K562 (cell line): ENCODE measurements at regions not wholly inside any gene's neighbourhood (a gene's known extent, or its start where the extent isn't known, plus 50 kb on each side); places are given as distances from the start of the nearest gene placed in this dataset.

ENCODE experiments used
- ELF1 ChIP-seq: fragments of 200-800 bp; sonication (Bioruptor generic); IDR thresholded peaks from 2 replicates; pipeline ENCODE4 v1.6.1; 2016; ENCODE audit warnings: missing genetic modification characterization, missing compliant biosample characterization
- POLR3A ChIP-seq: IDR thresholded peaks from 2 replicates; pipeline ENCODE4 v1.6.1; 2011; ENCODE audit warnings: borderline replicate concordance, mild to moderate bottlenecking, moderate library complexity; ENCODE audit not compliant: insufficient read length, insufficient read depth; ENCODE audit errors: extremely low read depth
- ZNF518B ChIP-seq: fragments of 250-450 bp; sonication (Bioruptor Pico); IDR thresholded peaks from 2 replicates; pipeline ENCODE4 v1.5.0; 2021; ENCODE audit warnings: mild to moderate bottlenecking, moderate library complexity
- TF ChIP-seq, protein P1 (sequence below): fragments of 450-650 bp; IDR thresholded peaks from 2 replicates; pipeline ENCODE4 v1.6.1; 2016; ENCODE audit warnings: mild to moderate bottlenecking, moderate library complexity

GRCh38 chr7:69398986-69399385, 199.3 kb upstream of the AUTS2 start (continued):
- TF ChIP-seq ZNF518B (CRISPR knock-in tag): no peak
- TF ChIP-seq ELF1 (tag): no peak
- no peak for TF ChIP-seq POLR3A
- TF ChIP-seq, protein P1, sequence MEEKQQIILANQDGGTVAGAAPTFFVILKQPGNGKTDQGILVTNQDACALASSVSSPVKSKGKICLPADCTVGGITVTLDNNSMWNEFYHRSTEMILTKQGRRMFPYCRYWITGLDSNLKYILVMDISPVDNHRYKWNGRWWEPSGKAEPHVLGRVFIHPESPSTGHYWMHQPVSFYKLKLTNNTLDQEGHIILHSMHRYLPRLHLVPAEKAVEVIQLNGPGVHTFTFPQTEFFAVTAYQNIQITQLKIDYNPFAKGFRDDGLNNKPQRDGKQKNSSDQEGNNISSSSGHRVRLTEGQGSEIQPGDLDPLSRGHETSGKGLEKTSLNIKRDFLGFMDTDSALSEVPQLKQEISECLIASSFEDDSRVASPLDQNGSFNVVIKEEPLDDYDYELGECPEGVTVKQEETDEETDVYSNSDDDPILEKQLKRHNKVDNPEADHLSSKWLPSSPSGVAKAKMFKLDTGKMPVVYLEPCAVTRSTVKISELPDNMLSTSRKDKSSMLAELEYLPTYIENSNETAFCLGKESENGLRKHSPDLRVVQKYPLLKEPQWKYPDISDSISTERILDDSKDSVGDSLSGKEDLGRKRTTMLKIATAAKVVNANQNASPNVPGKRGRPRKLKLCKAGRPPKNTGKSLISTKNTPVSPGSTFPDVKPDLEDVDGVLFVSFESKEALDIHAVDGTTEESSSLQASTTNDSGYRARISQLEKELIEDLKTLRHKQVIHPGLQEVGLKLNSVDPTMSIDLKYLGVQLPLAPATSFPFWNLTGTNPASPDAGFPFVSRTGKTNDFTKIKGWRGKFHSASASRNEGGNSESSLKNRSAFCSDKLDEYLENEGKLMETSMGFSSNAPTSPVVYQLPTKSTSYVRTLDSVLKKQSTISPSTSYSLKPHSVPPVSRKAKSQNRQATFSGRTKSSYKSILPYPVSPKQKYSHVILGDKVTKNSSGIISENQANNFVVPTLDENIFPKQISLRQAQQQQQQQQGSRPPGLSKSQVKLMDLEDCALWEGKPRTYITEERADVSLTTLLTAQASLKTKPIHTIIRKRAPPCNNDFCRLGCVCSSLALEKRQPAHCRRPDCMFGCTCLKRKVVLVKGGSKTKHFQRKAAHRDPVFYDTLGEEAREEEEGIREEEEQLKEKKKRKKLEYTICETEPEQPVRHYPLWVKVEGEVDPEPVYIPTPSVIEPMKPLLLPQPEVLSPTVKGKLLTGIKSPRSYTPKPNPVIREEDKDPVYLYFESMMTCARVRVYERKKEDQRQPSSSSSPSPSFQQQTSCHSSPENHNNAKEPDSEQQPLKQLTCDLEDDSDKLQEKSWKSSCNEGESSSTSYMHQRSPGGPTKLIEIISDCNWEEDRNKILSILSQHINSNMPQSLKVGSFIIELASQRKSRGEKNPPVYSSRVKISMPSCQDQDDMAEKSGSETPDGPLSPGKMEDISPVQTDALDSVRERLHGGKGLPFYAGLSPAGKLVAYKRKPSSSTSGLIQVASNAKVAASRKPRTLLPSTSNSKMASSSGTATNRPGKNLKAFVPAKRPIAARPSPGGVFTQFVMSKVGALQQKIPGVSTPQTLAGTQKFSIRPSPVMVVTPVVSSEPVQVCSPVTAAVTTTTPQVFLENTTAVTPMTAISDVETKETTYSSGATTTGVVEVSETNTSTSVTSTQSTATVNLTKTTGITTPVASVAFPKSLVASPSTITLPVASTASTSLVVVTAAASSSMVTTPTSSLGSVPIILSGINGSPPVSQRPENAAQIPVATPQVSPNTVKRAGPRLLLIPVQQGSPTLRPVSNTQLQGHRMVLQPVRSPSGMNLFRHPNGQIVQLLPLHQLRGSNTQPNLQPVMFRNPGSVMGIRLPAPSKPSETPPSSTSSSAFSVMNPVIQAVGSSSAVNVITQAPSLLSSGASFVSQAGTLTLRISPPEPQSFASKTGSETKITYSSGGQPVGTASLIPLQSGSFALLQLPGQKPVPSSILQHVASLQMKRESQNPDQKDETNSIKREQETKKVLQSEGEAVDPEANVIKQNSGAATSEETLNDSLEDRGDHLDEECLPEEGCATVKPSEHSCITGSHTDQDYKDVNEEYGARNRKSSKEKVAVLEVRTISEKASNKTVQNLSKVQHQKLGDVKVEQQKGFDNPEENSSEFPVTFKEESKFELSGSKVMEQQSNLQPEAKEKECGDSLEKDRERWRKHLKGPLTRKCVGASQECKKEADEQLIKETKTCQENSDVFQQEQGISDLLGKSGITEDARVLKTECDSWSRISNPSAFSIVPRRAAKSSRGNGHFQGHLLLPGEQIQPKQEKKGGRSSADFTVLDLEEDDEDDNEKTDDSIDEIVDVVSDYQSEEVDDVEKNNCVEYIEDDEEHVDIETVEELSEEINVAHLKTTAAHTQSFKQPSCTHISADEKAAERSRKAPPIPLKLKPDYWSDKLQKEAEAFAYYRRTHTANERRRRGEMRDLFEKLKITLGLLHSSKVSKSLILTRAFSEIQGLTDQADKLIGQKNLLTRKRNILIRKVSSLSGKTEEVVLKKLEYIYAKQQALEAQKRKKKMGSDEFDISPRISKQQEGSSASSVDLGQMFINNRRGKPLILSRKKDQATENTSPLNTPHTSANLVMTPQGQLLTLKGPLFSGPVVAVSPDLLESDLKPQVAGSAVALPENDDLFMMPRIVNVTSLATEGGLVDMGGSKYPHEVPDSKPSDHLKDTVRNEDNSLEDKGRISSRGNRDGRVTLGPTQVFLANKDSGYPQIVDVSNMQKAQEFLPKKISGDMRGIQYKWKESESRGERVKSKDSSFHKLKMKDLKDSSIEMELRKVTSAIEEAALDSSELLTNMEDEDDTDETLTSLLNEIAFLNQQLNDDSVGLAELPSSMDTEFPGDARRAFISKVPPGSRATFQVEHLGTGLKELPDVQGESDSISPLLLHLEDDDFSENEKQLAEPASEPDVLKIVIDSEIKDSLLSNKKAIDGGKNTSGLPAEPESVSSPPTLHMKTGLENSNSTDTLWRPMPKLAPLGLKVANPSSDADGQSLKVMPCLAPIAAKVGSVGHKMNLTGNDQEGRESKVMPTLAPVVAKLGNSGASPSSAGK: no peak
